ENCODE measurements at regions not wholly inside any gene's neighbourhood (a gene's known extent, or its start where the extent isn't known, plus 50 kb on each side); places are given as distances from the start of the nearest gene placed in this dataset.
A peak's percentile ranks its signal among the peaks of the same experiment; 100 is the strongest.

- WGBS, 3 donors, result 77 to 85% (median 84%) methylated on average over 3 of the region's 3 CpGs
- ATAC-seq (no peak), DNase-seq (no peak)
- Histone ChIP-seq H3K36me3 (ENCODE audit: insufficient read depth in 1 of 2, low read depth in 1 of 2) (no peaks in the 10 kb centered on the region), H3K9me3 (no peaks in the 10 kb centered on the region), H3K4me3 (no peak overlapping the region), H3K4me1 (no peaks in the 10 kb centered on the region), H3K27me3 (ENCODE audit: insufficient read depth in 3 of 3, low read length in 2 of 3) (no peaks in the 10 kb centered on the region), H3K27ac (no peak overlapping the region)
- TF ChIP-seq CTCF (IDR thresholded peaks at IDR 0.05), result no peak
- intact Hi-C loops (cut with DNase I), result no loop called here
Observed at GRCh38 chr3:145754605-145755289, 406.2 kb downstream of the PLOD2 start.

- H3K36me3 ChIP-seq (ENCODE audit: insufficient read depth in 1 of 2, low read depth in 1 of 2), result no peaks in the 10 kb centered on the region
- ATAC-seq (no peak), DNase-seq (no peak)
- H3K27me3 ChIP-seq (ENCODE audit: insufficient read depth in 3 of 3, low read length in 2 of 3), result no peaks in the 10 kb centered on the region
- no peak overlapping the region for H3K27ac ChIP-seq
- WGBS, 3 donors, result 31 to 38% (median 36%) methylated on average over 1 of the region's 1 CpG
- intact Hi-C loops (cut with DNase I), result no loop called here
- H3K4me1 ChIP-seq, result no peaks in the 10 kb centered on the region
- H3K9me3 ChIP-seq, result no peaks in the 10 kb centered on the region
- TF ChIP-seq CTCF (IDR thresholded peaks at IDR 0.05), result no peak
- no peak overlapping the region for H3K4me3 ChIP-seq
Observed at GRCh38 chr3:145760036-145760435, 400.9 kb downstream of the PLOD2 start.

DNA sequence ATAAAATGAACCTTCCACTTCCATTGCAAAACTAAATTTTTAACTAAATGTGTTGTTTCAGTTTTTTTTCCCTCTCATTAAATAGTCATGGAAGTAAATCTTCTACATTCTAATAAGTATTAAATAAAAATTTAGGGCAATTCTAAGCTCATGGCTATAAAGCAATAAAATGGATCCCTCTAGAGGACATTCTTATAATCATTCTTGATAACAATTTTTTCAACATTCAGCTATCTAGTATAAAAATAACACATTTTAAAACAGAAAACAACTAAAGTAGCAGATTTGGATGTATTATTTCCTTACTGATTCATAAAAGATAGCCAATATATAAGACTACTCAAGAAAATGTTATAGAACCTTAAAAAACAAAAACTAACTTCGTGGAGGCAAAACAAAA lies 393.1 kb downstream of the PLOD2 start:
- ATAC-seq (no peak), DNase-seq (no peak)
- no peak for TF ChIP-seq CTCF (IDR thresholded peaks at IDR 0.05)
- Histone ChIP-seq H3K27ac (no peak overlapping the region), H3K4me1 (no peaks in the 10 kb centered on the region), H3K27me3 (ENCODE audit: insufficient read depth in 3 of 3, low read length in 2 of 3) (no peaks in the 10 kb centered on the region), H3K4me3 (no peak overlapping the region), H3K36me3 (ENCODE audit: insufficient read depth in 1 of 2, low read depth in 1 of 2) (no peaks in the 10 kb centered on the region), H3K9me3 (no peaks in the 10 kb centered on the region)
- WGBS, 3 donors, result 0 to 38% (median 0%) methylated on average over 1 of the region's 1 CpG
- intact Hi-C loops (cut with DNase I), result no loop called here

DNA sequence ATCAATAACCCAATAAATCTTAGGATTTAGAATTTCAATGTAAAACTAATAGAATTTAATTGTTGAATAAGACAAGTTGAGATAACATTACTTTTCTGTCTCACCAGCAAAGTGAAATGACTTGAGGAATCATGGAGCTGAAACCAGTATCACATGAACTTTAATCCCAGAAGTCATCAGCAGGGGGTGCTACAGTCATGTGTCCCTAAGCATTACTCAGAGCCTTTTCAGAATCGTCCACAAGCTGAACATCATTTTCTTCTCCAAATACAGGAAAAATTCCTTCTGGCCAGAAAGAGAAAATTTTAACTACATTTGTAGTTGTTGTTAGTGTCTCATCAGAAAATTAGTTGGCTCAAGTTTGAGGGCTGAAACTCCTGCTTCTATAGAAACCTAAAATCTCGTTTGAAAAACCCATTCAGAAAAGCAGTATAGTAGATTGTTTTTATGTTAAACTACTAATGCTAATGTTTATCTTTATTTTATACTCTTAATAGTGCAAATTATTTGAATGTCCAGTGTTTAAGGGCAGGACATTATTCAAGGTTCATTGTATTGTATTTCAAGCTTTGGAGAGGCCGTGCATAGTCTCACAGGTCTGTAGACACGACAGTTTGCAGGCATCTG lies 384.1 kb downstream of the PLOD2 start:
- H3K9me3 ChIP-seq, result no peaks in the 10 kb centered on the region
- no peaks in the 10 kb centered on the region for H3K36me3 ChIP-seq (ENCODE audit: insufficient read depth in 1 of 2, low read depth in 1 of 2)
- 55 to 64% (median 62%) methylated on average over 4 of the region's 4 CpGs for WGBS, 3 donors
- H3K27me3 ChIP-seq (ENCODE audit: insufficient read depth in 3 of 3, low read length in 2 of 3), result no peaks in the 10 kb centered on the region
- H3K27ac ChIP-seq, result no peak overlapping the region
- ATAC-seq, result no peak
- TF ChIP-seq CTCF (IDR thresholded peaks at IDR 0.05), result peak; percentile 31
- DNase-seq, result no peak
- intact Hi-C loops (cut with DNase I), result no loop called here
- H3K4me3 ChIP-seq, result no peak overlapping the region
- H3K4me1 ChIP-seq, result no peaks in the 10 kb centered on the region

GRCh38 chr3:145780301-145780700 lies 380.7 kb downstream of the PLOD2 start:
- no peak for TF ChIP-seq CTCF (IDR thresholded peaks at IDR 0.05)
- DNase-seq (no peak), ATAC-seq (no peak)
- Histone ChIP-seq H3K4me3 (no peak overlapping the region), H3K36me3 (ENCODE audit: insufficient read depth in 1 of 2, low read depth in 1 of 2) (no peaks in the 10 kb centered on the region), H3K27ac (no peak overlapping the region), H3K27me3 (ENCODE audit: insufficient read depth in 3 of 3, low read length in 2 of 3) (no peaks in the 10 kb centered on the region), H3K4me1 (no peaks in the 10 kb centered on the region), H3K9me3 (no peaks in the 10 kb centered on the region)
- intact Hi-C loops (cut with DNase I), result no loop called here
- 72 to 81% (median 77%) methylated on average over 4 of the region's 4 CpGs for WGBS, 3 donors
